ENCODE measurements at regions not wholly inside any gene's neighbourhood (a gene's known extent, or its start where the extent isn't known, plus 50 kb on each side); places are given as distances from the start of the nearest gene placed in this dataset.

DNA sequence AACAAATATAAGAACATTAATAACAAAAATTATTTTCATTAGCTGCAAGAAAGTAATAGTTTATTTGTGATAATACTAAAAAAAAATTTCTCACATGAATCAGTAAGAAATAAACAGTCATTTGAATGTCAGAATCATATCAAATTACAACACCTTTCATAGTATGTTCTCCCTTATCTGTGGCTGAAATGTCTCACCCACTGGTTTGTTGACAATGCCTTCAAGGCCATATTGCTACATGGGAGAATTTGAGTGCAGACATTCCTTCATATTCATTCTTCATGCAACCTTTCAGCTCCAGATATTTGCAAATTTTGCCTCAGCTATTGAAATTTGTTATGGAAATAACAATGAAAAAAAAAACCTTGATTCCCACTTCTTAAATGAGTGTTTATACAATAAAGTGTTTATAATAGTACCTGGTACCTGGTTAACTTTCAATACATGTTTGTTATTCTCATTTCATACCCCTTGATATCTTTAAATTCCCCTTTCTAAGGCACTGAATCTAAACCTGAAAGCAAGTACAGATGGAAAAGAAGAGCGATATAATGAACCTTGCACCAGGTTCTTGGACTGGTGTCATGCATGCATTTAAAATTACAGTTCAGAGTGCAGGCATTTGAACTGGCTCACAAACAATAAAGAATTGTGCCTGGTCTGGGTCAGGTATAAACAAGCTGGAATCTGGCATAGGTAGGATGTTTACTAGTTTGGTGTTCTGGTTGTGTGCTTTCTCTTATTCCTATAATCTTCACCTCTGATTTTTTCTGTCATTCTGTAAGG is 242.2 kb upstream of the ADGRL2 start:
- Histone ChIP-seq H3K27ac (no peak overlapping the region), H3K27me3 (no peaks in the 10 kb centered on the region), H3K36me3 (no peaks in the 10 kb centered on the region), H3K4me3 (no peak overlapping the region), H3K4me1 (no peaks in the 10 kb centered on the region), H3K9me3 (no peaks in the 10 kb centered on the region)
- no peak for ATAC-seq
- no peak for DNase-seq
- 94 to 100% methylated on average over 1 of the region's 1 CpG for WGBS, 2 donors
- intact Hi-C loops (cut with DNase I), result loop anchor here in 4 of 10 donors (10.0 kb wide), 2 partner anchors 196 to 254 kb away; no protein-coding TSS in a partner anchor
- no peak for TF ChIP-seq CTCF (IDR thresholded peaks at IDR 0.05)

- H3K27me3 ChIP-seq, result no peaks in the 10 kb centered on the region
- no peaks in the 10 kb centered on the region for H3K4me1 ChIP-seq
- DNase-seq (no peak), ATAC-seq (no peak)
- H3K4me3 ChIP-seq, result no peak overlapping the region
- no peak for TF ChIP-seq CTCF (IDR thresholded peaks at IDR 0.05)
- no peak overlapping the region for H3K27ac ChIP-seq
- intact Hi-C loops (cut with DNase I), result loop anchor here in 4 of 10 donors (10.0 kb wide), 2 partner anchors 198 to 252 kb away; no protein-coding TSS in a partner anchor
- no peaks in the 10 kb centered on the region for H3K36me3 ChIP-seq
- H3K9me3 ChIP-seq, result no peaks in the 10 kb centered on the region
- WGBS, 2 donors, result 89 to 94% methylated on average over 11 of the region's 11 CpGs
Observed at GRCh38 chr1:81556968-81557367, 243.8 kb upstream of the ADGRL2 start.

DNA sequence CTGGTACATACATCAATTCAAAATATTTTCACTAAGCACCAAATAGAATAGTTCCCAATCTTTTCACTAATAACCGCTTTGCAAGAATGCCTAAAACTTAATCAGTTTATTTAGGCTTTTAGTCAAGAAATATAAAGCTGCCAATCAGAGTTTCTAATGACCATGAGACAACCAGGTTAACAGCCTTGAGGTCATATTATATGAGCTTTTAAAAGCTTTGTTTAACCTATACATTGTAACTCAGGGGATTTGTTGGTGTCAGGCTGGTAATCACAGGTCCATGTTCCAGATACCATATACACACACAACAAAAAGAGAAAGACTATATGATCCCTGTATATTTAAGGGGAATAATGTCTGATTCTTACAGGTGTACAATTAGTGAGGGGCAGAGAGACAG is 246.2 kb upstream of the ADGRL2 start:
- Histone ChIP-seq H3K4me1 (peaks cover 0 to 8% (median 0%) of the 10 kb centered on the region in 9 donors), H3K9me3 (no peaks in the 10 kb centered on the region), H3K27me3 (no peaks in the 10 kb centered on the region), H3K4me3 (no peak overlapping the region), H3K36me3 (no peaks in the 10 kb centered on the region), H3K27ac (no peak overlapping the region)
- ATAC-seq (no peak), DNase-seq (no peak)
- intact Hi-C loops (cut with DNase I), result loop anchor here in 4 of 10 donors (10.0 kb wide), 2 partner anchors 200 to 250 kb away; no protein-coding TSS in a partner anchor
- TF ChIP-seq CTCF (IDR thresholded peaks at IDR 0.05), result no peak
- 3 to 97% methylated on average over 1 of the region's 1 CpG for WGBS, 2 donors

DNA sequence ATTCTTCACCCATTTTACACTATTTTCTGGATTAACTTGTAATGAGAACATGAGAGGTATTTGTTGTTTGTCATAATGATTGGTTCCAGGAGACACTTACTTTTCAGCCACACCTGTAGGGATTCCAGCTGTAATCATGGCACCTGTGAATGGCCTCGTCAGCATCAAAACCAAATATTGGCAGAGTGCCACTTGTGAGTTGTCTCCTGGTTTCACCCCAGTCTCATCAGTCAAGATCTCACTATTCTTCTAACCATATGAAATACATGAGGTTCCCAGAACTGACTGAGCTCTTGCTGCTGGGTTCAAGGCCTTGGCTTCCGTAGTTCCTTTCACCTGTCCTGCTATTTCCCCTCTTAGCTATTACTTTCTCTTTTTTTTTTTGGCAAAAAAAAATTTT is 246.6 kb upstream of the ADGRL2 start:
- no peak for ATAC-seq
- Histone ChIP-seq H3K4me1 (peaks cover 0 to 9% (median 0%) of the 10 kb centered on the region in 9 donors), H3K27me3 (no peaks in the 10 kb centered on the region), H3K9me3 (no peaks in the 10 kb centered on the region), H3K27ac (no peak overlapping the region), H3K4me3 (no peak overlapping the region), H3K36me3 (no peaks in the 10 kb centered on the region)
- intact Hi-C loops (cut with DNase I), result loop anchor here in 4 of 10 donors (10.0 kb wide), 2 partner anchors 201 to 249 kb away; no protein-coding TSS in a partner anchor
- no peak for DNase-seq
- TF ChIP-seq CTCF (IDR thresholded peaks at IDR 0.05), result no peak
- WGBS, 2 donors, result 79 to 86% methylated on average over 2 of the region's 2 CpGs
